ENCODE measurements at regions not wholly inside any gene's neighbourhood (a gene's known extent, or its start where the extent isn't known, plus 50 kb on each side); places are given as distances from the start of the nearest gene placed in this dataset.
"Not testable (repeated sequence)": the region's sequence is repeated elsewhere in the genome, so short reads cannot be mapped to it uniquely, and the experiment has no call there.

- DNase-seq (ENCODE audit: low read depth) = no peak
Observed at GRCh38 chr1:168490306-168490705, 53.5 kb downstream of the XCL2 start.

DNA sequence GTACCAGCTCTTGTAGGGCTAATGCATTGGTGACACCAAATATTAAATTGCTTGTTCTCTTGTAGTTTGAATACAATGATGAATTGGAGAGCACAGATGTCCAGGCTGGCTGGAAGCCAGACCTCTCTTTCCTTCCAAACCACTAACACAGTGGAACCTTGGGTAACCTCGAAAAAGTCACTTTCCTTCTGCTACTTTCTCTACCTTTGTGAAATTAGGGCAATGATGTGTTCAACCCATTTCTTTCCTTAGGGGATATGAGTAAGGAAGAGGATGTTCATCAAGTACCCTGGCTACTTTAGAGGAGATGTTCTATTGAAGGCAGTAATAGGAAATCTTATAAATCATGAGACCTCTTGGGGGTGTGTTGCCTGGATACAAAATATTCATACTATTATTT lies 55.7 kb downstream of the XCL2 start:
- DNase-seq (ENCODE audit: low read depth) = peak; percentile 52

GRCh38 chr1:168486820-168487219 lies 57.0 kb downstream of the XCL2 start:
- not testable (repeated sequence) for DNase-seq (ENCODE audit: low read depth)

DNA sequence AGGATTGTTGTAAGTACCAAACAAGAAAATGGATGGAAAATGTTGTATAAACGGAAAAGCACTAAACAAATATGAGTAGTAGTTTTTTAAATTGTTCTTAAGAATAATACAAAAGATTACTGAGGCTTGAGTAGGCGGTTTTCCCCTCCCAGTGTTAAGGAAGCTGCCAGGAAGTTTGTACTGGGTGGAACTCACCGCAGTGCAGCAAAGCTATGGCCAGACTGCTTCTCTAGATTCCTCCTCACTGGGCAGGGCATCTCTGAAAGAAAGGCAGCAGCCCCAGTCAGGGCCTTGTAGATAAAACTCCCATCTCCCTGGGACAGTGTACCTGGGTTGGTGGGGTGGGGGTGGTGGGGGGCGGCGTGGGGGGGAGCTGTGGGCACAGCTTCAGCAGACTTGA lies 58.7 kb downstream of the XCL2 start:
- peak; percentile 43 for DNase-seq (ENCODE audit: low read depth)

GRCh38 chr1:168484083-168484482 lies 59.7 kb downstream of the XCL2 start:
- no peak for DNase-seq (ENCODE audit: low read depth)

DNA sequence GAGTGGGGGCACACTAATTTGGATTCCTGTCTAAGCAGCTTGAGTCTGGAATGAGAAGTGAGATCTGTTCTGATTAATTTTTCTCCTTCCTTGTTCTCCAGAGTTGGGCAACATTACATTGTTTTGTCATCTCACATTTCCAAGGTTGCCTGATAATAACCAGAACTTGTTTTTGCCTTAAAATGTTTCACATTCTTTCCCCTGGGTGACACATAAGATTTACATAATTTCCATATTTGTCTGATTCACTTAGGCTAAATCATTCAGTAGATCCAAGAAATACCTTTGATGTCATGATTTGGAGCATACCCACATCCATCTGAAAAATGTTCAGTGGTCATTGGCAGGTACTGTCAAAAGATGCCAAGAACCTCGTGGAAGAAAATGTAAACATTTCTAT lies 60.3 kb downstream of the XCL2 start:
- peak; percentile 84 for DNase-seq (ENCODE audit: low read depth)

DNA sequence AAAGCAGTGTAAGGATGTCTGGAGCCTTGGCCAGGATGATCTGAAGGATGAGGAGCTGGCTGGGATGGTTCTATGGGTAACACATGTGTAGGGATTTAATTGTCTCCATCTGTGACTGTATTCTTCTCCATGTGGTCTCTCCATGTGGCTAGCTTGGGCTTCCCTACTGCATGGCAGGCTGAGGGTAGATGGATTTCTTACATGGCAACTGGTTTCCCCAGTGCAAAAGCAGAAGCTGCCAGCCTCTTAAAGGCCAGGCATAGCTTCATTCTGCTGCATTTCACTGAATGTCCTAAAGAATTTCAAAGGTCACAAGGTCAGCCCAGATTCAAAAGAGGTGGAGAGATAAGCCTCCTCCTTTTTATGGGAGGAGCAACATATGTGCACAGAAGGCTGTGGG lies 61.7 kb downstream of the XCL2 start:
- peak; percentile 29 for DNase-seq (ENCODE audit: low read depth)

GRCh38 chr1:168481586-168481985 lies 62.2 kb downstream of the XCL2 start:
- no peak for DNase-seq (ENCODE audit: low read depth)

DNA sequence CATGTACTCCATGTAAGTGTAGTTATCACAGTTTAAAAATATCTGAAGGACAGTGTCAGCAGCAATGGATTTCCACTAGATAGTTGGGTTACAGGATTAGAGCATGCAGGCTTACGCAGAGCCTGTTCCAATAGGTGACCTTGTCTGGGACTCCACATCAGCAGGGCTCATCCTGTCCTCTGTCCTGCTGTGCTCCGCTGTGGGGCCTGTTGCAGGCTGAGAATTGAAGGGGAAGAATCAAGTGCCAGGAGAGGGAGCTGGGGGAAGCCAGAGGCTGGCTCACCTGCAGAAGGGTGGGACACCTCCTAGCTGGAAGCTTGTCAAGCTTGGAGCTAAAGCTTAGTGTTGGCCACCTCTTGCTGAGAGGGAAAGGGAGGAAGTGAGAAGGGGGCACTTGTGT lies 62.8 kb downstream of the XCL2 start:
- no peak for DNase-seq (ENCODE audit: low read depth)

GRCh38 chr1:168477792-168478191 lies 66.0 kb downstream of the XCL2 start:
- DNase-seq (ENCODE audit: low read depth) = no peak

DNA sequence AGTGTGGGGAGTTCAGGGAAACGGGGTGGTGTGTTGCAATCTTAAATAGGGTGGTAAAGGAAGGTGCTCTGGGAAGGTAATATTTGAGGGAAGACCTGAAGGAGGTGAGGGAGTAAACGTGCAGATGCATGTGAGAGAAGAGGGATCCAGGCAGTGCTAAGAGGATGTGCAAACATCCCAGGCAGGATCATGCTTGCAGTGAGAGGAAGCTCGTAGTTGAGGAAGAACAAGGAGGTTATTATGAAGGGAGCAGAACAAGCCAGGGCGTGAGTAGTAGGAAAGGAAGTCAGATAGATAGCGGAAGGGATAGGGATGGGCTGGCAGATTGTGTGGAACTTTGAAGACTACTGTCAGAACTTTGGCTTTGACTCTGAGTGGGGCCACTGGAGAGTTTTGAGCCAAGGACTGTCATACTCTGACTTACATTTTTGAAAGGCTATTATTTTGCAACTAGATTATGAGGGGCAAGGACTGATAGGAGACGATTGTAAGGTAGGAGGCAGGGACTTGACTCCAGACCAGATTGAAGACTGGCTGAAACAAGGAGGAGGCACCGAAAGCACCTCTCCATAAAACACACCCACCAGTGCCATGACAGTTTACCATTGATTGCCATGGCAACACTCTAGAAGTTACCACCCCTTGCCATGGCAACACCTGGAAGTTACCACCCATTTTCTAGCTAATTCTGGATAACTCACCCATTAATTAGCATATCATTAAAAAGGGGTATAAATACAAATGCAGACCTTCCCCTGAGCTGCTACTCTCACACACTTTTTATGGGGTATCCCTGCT lies 67.0 kb downstream of the XCL2 start:
- no peak for DNase-seq (ENCODE audit: low read depth)

DNA sequence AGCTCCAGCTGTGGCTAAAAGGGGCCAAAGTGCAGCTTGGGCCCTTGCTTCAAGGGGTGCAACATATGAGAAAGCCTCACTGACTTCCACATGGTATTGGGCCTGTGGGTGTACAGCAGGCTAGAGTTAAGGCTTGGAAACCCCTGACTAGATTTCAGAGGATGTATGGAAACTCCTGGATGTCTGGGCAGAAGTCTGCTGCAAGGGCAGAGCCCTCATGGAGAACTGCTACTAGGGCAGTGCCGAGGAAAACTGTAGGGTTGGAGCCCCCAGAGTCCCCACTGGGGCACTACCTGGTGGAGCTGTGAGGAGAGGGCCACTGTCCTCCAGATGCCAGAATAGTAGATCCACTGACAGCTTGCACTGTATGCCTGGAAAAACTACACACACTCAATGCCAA lies 69.5 kb downstream of the XCL2 start:
- no peak for DNase-seq (ENCODE audit: low read depth)

GRCh38 chr1:168473126-168473525 lies 70.7 kb downstream of the XCL2 start:
- DNase-seq (ENCODE audit: low read depth) = no peak

DNA sequence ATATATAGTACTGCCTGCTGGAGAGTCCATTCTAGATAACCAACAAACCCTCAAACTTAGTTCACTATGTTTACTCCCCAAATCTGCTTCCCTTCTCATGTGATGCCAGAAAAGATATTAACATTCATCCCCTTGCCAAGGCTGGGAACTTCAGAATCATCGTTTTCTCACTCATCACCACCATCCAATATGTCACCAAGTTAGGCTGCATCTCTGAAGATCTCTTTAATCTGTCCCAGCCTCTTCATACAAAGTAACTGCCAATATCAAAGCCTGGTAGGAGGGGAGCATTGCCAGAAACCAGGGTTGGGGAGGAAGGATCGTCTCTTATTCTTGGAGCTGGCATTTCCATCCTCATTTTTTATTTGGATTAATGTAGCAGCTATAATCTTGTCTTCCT lies 71.6 kb downstream of the XCL2 start:
- no peak for DNase-seq (ENCODE audit: low read depth)

DNA sequence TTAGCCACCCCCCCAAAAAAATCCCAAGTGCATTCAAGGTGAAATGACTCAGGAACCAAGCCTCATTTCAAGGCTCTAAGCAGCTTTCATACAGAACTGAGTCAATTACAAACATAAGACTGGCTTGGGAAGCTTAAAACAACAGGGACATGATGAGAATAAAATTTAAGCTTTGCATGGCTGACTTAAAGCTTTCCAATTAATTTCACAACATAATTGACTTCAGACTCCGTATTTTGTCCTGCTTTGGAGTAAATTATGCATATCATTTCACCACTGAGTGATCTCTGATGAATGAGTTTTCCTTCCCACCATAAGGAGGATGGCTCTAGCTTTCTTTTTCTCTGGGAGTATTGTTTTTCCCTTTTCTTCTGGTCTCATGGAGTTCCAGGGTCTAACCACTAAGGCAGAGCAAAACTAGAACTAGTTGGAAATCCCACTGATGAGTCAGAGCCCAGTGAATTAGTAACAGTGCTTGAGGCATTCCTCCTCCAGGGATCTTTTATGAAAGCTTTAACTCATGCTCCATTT lies 72.8 kb downstream of the XCL2 start:
- peak; percentile 95 for DNase-seq (ENCODE audit: low read depth)

- DNase-seq (ENCODE audit: low read depth) = peak; percentile 98
Observed at GRCh38 chr1:168469690-168470089, 74.1 kb downstream of the XCL2 start.

DNA sequence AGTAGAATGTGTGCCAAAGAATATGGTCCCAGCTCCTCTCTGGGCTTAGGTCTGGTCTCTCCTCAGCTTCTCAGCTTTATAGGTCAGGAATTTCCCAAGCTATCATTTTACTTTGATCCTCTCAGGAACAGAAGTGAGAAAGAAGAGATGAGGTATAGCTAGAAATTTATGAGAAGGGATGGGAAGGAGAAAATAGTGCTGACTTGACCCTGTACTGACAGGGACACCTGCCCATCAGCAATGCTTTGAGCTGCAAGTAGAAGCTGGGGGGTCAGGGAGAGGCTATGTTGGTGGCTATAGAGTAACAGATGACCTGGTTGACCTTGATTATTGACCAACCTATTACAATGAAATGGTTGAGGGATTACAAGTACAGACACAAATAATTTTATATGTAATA lies 75.0 kb downstream of the XCL2 start:
- DNase-seq (ENCODE audit: low read depth) = no peak

GRCh38 chr1:168468042-168468809 lies 75.6 kb downstream of the XCL2 start:
- DNase-seq (ENCODE audit: low read depth) = peak; percentile 80

GRCh38 chr1:168467452-168467851 lies 76.3 kb downstream of the XCL2 start:
- DNase-seq (ENCODE audit: low read depth) = peak; percentile 32

DNA sequence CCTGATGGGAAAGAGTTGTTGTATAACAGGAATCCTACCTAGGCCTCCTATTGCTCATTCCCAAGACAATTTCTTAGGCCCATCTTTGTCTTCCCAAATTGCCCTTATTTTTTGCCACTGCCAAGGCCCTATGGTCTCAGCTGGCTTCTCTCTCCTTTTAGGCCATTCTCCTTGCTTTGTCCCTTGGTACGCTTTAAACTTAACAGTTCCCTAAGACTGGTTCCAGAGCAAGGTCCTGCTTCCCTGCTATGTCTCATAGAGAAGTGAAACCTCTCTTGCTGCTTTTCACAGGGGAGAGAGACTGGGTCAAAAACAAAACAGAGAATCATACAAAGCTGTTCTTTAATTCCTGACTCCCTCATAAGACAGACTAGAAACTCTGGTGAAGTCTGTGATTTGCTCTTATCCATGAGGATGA lies 77.1 kb downstream of the XCL2 start:
- DNase-seq (ENCODE audit: low read depth) = no peak

DNA sequence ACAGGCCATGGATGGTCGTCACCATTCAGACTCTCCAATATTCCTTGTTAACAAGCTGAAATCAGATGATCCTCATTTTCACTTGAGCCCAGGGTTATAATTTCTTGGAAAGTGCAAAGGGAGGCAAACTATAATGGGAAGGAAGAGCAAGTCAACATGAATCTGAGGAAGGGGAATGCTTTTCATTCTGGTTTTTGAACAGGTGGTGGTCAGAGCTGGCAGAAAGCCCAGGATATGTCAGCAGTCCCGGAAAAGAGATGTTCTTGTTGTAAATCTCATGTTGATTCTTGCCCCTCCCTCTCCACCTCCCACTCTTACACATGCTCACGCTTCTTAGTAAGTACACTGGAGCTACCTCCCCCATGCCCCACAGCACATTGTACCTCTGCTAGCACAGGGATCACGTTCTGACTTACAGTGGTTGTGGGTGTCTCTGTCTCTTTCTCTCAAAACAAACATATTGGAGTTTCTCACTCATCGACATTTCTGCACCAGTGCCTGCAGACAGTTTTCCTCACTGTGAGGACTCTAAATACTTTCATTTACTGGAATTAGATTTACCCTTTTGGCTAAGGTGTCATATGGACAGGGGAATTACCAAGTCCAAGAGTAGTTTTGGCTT lies 77.6 kb downstream of the XCL2 start:
- DNase-seq (ENCODE audit: low read depth) = peak; percentile 39

- DNase-seq (ENCODE audit: low read depth) = not testable (repeated sequence)
Observed at GRCh38 chr1:168461108-168461507, 82.7 kb downstream of the XCL2 start.

- peak; percentile 32 for DNase-seq (ENCODE audit: low read depth)
Observed at GRCh38 chr1:168457296-168457695, 86.5 kb downstream of the XCL2 start.
